Tibial artery (tissue), 4 donors: ENCODE measurements at regions not wholly inside any gene's neighbourhood (a gene's known extent, or its start where the extent isn't known, plus 50 kb on each side); places are given as distances from the start of the nearest gene placed in this dataset.

Experiments used
- DNase-seq, 2 donors: peaks; one replicate each; pipeline ENCODE4 v3.0.0-alpha.2; 2019
- H3K27ac ChIP-seq, 2 donors: fragments of 200-600 bp; sonication (generic) in 1 of 2; 1 replicate in 1 of 2; 2 replicates in 1 of 2; pipeline ENCODE4 v1.5.1; 2018 to 2019; ENCODE audit warnings: mild to moderate bottlenecking in 1 of 2
- H3K27me3 ChIP-seq, 2 donors: fragments of 200-600 bp; sonication (generic) in 1 of 2; one replicate each; pipeline versions ENCODE4 v1.5.1 to v1.6.0; 2016 to 2019
- H3K36me3 ChIP-seq, 3 donors: fragments of 200-600 bp; sonication (generic) in 2 of 3; one replicate each; pipeline ENCODE4 v1.5.1; 2016 to 2019; ENCODE audit warnings: mild to moderate bottlenecking in 2 of 3
- H3K4me1 ChIP-seq, 4 donors: fragments of 200-600 bp; sonication (generic) in 2 of 4; 1 replicate in 3 of 4; 2 replicates in 1 of 4; pipeline ENCODE4 v1.5.1; 2016 to 2019
- H3K4me3 ChIP-seq, 2 donors: fragments of 200-600 bp; sonication (generic) in 1 of 2; 1 replicate in 1 of 2; 2 replicates in 1 of 2; pipeline ENCODE4 v1.5.1; 2018 to 2019; ENCODE audit warnings: mild to moderate bottlenecking in 2 of 2
- H3K9me3 ChIP-seq, 3 donors: fragments of 200-600 bp; sonication (generic) in 1 of 3; one replicate each; pipeline ENCODE4 v1.5.1; 2016 to 2019
- CTCF ChIP-seq, 2 experiments: fragments of 200-600 bp in 1 of 2; fragments of 450-650 bp in 1 of 2; IDR thresholded peaks; one replicate each; pipeline ENCODE4 v1.5.1; 2017 to 2019; ENCODE audit warnings: antibody characterized with exemption in 2 of 2, mild to moderate bottlenecking in 1 of 2, moderate library complexity in 1 of 2
- intact Hi-C: fragments of 100-400 bp; cut with DNase I; formaldehyde crosslinking; loops from one replicate; pipeline ENCODE4 v1.15.0; 2023; ENCODE audit warnings: low total_unique reads

- DNase-seq, result no peak
- intact Hi-C loops, result no loop called here
- Histone ChIP-seq H3K4me3 (no peak overlapping the region), H3K9me3 (no peaks in the 10 kb centered on the region), H3K4me1 (no peaks in the 10 kb centered on the region), H3K27me3 (no peaks in the 10 kb centered on the region), H3K36me3 (no peaks in the 10 kb centered on the region), H3K27ac (no peak overlapping the region)
- no peak for TF ChIP-seq CTCF (IDR thresholded peaks at IDR 0.05)
Measured at GRCh38 chr18:4510160-4510559, 55.1 kb upstream of the DLGAP1 start.
